Thyroid gland (tissue), 4 donors: ENCODE measurements at regions not wholly inside any gene's neighbourhood (a gene's known extent, or its start where the extent isn't known, plus 50 kb on each side); places are given as distances from the start of the nearest gene placed in this dataset.
"Not testable (repeated sequence)": the region's sequence is repeated elsewhere in the genome, so short reads cannot be mapped to it uniquely, and the experiment has no call there.

Experiments
- DNase-seq, 2 donors: peaks; one replicate each; pipeline ENCODE4 v3.0.0-alpha.2; 2019
- H3K27ac ChIP-seq, 3 donors: fragments of 200-600 bp; sonication (generic); 1 replicate in 2 of 3; 2 replicates in 1 of 3; pipeline ENCODE4 v1.5.1; 2016 to 2019; ENCODE audit warnings: mild to moderate bottlenecking in 1 of 3, moderate library complexity in 1 of 3
- H3K27me3 ChIP-seq: fragments of 200-600 bp; sonication (generic); one replicate; pipeline ENCODE4 v1.5.1; 2019
- H3K36me3 ChIP-seq, 2 donors: fragments of 200-600 bp; sonication (generic); one replicate each; pipeline ENCODE4 v1.5.1; 2016 to 2019
- H3K4me1 ChIP-seq, 2 donors: fragments of 200-600 bp; sonication (generic); one replicate each; pipeline ENCODE4 v1.5.1; 2017 to 2019
- H3K4me3 ChIP-seq, 3 donors: fragments of 200-600 bp; sonication (generic); replicated peaks in 1 of 3; 1 replicate in 2 of 3; 2 replicates in 1 of 3; pipeline ENCODE4 v1.5.1; 2016; ENCODE audit warnings: mild to moderate bottlenecking in 1 of 3
- H3K9me3 ChIP-seq: fragments of 200-600 bp; sonication (generic); one replicate; pipeline ENCODE4 v1.5.1; 2017
- POLR2A ChIP-seq, 2 donors: fragments of 450-650 bp; IDR thresholded peaks; one replicate each; pipeline ENCODE4 v1.6.1; 2017; ENCODE audit warnings: antibody characterized with exemption in 2 of 2, mild to moderate bottlenecking in 2 of 2, moderate library complexity in 1 of 2
- WGBS, 2 donors: methylation state at CpG; one replicate each; pipeline ENCODE4 v1.1.5; 2017; 5-methylcytosine and 5-hydroxymethylcytosine counted together
- intact Hi-C: fragments of 100-400 bp; cut with DNase I; formaldehyde crosslinking; loops from one replicate; pipeline ENCODE4 v1.15.1; 2023
- TF ChIP-seq, protein P1 (sequence below), 6 experiments: fragments of 200-600 bp in 3 of 6; fragments of 450-650 bp in 3 of 6; sonication (generic) in 3 of 6; IDR thresholded peaks; one replicate each; pipeline ENCODE4 v1.5.1; 2016 to 2019; ENCODE audit warnings: antibody characterized with exemption in 6 of 6, mild to moderate bottlenecking in 2 of 6, inconsistent platforms in 1 of 6, moderate library complexity in 1 of 6

DNA sequence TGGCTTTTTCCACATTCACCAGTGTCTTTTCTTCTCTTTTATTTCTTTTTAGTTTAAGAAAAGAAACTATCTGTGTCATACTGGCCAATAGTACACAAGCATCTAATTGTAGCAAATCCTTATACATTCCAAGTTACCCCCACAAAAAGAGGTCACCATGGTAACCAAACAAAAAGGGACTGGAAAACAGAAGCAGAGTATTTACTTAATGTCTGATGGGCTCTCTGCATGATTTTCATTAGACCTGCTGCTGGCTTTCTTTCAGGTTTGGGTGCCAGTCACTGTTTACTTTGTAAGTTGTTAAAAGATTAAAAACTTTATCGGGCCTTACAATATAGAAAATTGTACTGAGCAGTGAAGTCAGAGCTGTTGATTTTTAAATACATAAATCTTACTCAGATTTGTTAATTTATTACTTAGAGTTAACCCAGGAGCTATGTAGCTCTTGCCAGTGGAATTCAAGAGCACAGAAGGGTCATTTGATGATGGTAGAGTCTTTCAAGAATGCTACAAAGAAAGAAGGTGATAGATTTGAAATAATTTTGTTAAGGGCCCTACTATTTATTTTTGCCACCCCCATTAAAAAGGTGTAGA is 123.9 kb downstream of the BRMS1L start:
- 14 to 26% methylated on average over 1 of the region's 1 CpG for WGBS, 2 donors
- peak overlapping the region in 1 of 3 donors; percentile 23 for H3K27ac ChIP-seq
- H3K4me1 ChIP-seq: no peaks in the 10 kb centered on the region
- intact Hi-C loops: no loop called here
- DNase-seq: peak in 1 of 2 donors; percentile 21
- H3K4me3 ChIP-seq: no peak overlapping the region
- no peaks in the 10 kb centered on the region for H3K27me3 ChIP-seq
- no peaks in the 10 kb centered on the region for H3K9me3 ChIP-seq
- H3K36me3 ChIP-seq: no peaks in the 10 kb centered on the region
- TF ChIP-seq POLR2A (IDR thresholded peaks at IDR 0.05): no peak
- TF ChIP-seq, protein P1, sequence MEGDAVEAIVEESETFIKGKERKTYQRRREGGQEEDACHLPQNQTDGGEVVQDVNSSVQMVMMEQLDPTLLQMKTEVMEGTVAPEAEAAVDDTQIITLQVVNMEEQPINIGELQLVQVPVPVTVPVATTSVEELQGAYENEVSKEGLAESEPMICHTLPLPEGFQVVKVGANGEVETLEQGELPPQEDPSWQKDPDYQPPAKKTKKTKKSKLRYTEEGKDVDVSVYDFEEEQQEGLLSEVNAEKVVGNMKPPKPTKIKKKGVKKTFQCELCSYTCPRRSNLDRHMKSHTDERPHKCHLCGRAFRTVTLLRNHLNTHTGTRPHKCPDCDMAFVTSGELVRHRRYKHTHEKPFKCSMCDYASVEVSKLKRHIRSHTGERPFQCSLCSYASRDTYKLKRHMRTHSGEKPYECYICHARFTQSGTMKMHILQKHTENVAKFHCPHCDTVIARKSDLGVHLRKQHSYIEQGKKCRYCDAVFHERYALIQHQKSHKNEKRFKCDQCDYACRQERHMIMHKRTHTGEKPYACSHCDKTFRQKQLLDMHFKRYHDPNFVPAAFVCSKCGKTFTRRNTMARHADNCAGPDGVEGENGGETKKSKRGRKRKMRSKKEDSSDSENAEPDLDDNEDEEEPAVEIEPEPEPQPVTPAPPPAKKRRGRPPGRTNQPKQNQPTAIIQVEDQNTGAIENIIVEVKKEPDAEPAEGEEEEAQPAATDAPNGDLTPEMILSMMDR (IDR thresholded peaks at IDR 0.05): no peak

DNA sequence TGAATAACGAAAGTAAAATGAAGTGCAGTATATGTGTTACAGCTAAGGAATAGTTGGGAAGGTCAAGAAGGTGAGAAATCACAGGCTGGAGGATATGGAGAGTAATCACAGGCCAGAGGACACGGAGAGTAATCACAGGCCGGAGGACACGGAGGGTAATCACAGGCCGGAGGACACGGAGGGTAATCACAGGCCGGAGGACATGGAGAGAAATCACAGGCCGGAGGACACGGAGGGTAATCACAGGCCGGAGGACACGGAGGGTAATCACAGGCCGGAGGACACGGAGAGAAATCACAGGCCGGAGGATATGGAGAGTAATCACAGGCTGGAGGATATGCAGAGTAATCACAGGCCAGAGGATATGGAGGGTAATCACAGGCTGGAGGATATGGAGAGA is 121.8 kb downstream of the BRMS1L start:
- H3K27me3 ChIP-seq, H3K4me1 ChIP-seq, H3K9me3 ChIP-seq, H3K27ac ChIP-seq, intact Hi-C loops, H3K36me3 ChIP-seq, DNase-seq, H3K4me3 ChIP-seq: not testable (repeated sequence)
- 82 to 90% methylated on average over 14 of the region's 14 CpGs for WGBS, 2 donors

GRCh38 chr14:35944847-35945246 is 118.7 kb downstream of the BRMS1L start:
- no peaks in the 10 kb centered on the region for H3K9me3 ChIP-seq
- TF ChIP-seq POLR2A (IDR thresholded peaks at IDR 0.05): no peak
- TF ChIP-seq, protein P1 (IDR thresholded peaks at IDR 0.05): no peak
- H3K4me3 ChIP-seq: no peak overlapping the region
- no peaks in the 10 kb centered on the region for H3K36me3 ChIP-seq
- WGBS, 2 donors: 67 to 72% methylated on average over 5 of the region's 5 CpGs
- no peaks in the 10 kb centered on the region for H3K4me1 ChIP-seq
- H3K27ac ChIP-seq: no peak overlapping the region
- peak; percentile 19 to 36 for DNase-seq
- H3K27me3 ChIP-seq: no peaks in the 10 kb centered on the region
- intact Hi-C loops: no loop called here

- H3K4me1 ChIP-seq: no peaks in the 10 kb centered on the region
- no peak overlapping the region for H3K4me3 ChIP-seq
- H3K27me3 ChIP-seq: no peaks in the 10 kb centered on the region
- H3K9me3 ChIP-seq: no peaks in the 10 kb centered on the region
- H3K27ac ChIP-seq: no peak overlapping the region
- TF ChIP-seq, protein P1 (IDR thresholded peaks at IDR 0.05): no peak
- no peak for TF ChIP-seq POLR2A (IDR thresholded peaks at IDR 0.05)
- intact Hi-C loops: no loop called here
- DNase-seq: no peak
- 61 to 63% methylated on average over 4 of the region's 4 CpGs for WGBS, 2 donors
- H3K36me3 ChIP-seq: no peaks in the 10 kb centered on the region
These were observed 114.2 kb downstream of the BRMS1L start for GRCh38 chr14:35940291-35940690.

GRCh38 chr14:35938770-35939169 is 112.6 kb downstream of the BRMS1L start:
- no peak overlapping the region for H3K27ac ChIP-seq
- intact Hi-C loops: no loop called here
- no peaks in the 10 kb centered on the region for H3K9me3 ChIP-seq
- H3K4me3 ChIP-seq: no peak overlapping the region
- TF ChIP-seq, protein P1 (IDR thresholded peaks at IDR 0.05): no peak
- TF ChIP-seq POLR2A (IDR thresholded peaks at IDR 0.05): no peak
- no peaks in the 10 kb centered on the region for H3K36me3 ChIP-seq
- no peaks in the 10 kb centered on the region for H3K4me1 ChIP-seq
- no peaks in the 10 kb centered on the region for H3K27me3 ChIP-seq
- 78 to 89% methylated on average over 2 of the region's 2 CpGs for WGBS, 2 donors
- no peak for DNase-seq

GRCh38 chr14:35934499-35934898 is 108.4 kb downstream of the BRMS1L start:
- Histone ChIP-seq H3K4me1 (no peaks in the 10 kb centered on the region), H3K9me3 (no peaks in the 10 kb centered on the region), H3K27me3 (no peaks in the 10 kb centered on the region), H3K4me3 (no peak overlapping the region), H3K27ac (no peak overlapping the region), H3K36me3 (no peaks in the 10 kb centered on the region)
- no peak for DNase-seq
- TF ChIP-seq POLR2A (IDR thresholded peaks at IDR 0.05): no peak
- TF ChIP-seq, protein P1 (IDR thresholded peaks at IDR 0.05): no peak
- intact Hi-C loops: no loop called here
- 70 to 77% methylated on average over 2 of the region's 2 CpGs for WGBS, 2 donors
